SK-N-MC (cell line): ENCODE measurements at regions not wholly inside any gene's neighbourhood (a gene's known extent, or its start where the extent isn't known, plus 50 kb on each side); places are given as distances from the start of the nearest gene placed in this dataset.

ENCODE experiments used
- DNase-seq: peaks from one replicate; pipeline ENCODE4 v3.0.0-alpha.2; 2011; ENCODE audit warnings: low read depth, low spot score
- H3K27ac ChIP-seq: fragments of 200-600 bp; sonication (generic); 2 replicates; pipeline ENCODE4 v1.5.1; 2016; ENCODE audit warnings: mixed run types
- H3K36me3 ChIP-seq: fragments of 200-600 bp; sonication (generic); 2 replicates; pipeline ENCODE4 v1.6.1; 2017; ENCODE audit warnings: antibody characterized with exemption, low read length, mixed read lengths; ENCODE audit not compliant: insufficient read depth
- H3K4me3 ChIP-seq: fragments of 200-600 bp; sonication (generic); 2 replicates; pipeline ENCODE4 v1.5.1; 2016
- H3K9ac ChIP-seq: fragments of 200-600 bp; sonication (generic); 2 replicates; pipeline ENCODE4 v1.8.0; 2017; ENCODE audit warnings: mixed run types, mixed read lengths; ENCODE audit not compliant: insufficient read length
- H3K9me3 ChIP-seq: fragments of 200-600 bp; sonication (generic); 2 replicates; pipeline ENCODE4 v1.6.1; 2017; ENCODE audit warnings: low read depth, mild to moderate bottlenecking, antibody characterized with exemption, low read length, moderate library complexity, mixed read lengths
- EZH2 ChIP-seq: fragments of 200-600 bp; sonication (generic); IDR thresholded peaks from one replicate; pipeline ENCODE4 v1.6.1; 2017; ENCODE audit warnings: antibody characterized with exemption
- FOXP2 ChIP-seq: optimal IDR thresholded peaks from 2 replicates; pipeline ENCODE3; 2011; ENCODE audit warnings: mild to moderate bottlenecking, moderate library complexity; ENCODE audit not compliant: insufficient read depth; ENCODE audit errors: extremely low read length, control extremely low read depth
- POLR2AphosphoS5 ChIP-seq: IDR thresholded peaks from 2 replicates; pipeline ENCODE4 v1.6.1; 2012; ENCODE audit warnings: mild to moderate bottlenecking, low read depth, low read length, borderline replicate concordance

DNA sequence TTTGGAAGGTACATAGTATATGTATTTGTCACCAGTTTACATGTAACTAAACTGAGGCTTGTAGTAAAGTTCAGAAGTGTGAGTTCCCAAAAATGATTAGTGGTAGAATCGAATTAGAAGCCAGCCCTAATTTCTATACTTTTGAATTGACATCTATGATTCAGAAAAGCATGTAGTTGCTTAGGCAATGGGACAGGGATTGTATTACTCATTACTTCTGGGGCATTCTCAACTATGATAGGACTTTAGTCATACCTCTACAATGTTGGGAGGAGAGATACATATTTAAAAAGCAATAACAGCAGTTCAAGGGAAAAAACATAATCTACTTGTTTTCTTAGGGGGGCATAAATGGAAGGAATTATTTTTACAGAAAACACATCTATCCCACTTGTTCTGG lies 277.9 kb upstream of the E2F7 start:
- Histone ChIP-seq H3K9ac (no peak overlapping the region), H3K9me3 (no peaks in the 10 kb centered on the region), H3K4me3 (no peak overlapping the region), H3K36me3 (no peaks in the 10 kb centered on the region), H3K27ac (no peak overlapping the region)
- TF ChIP-seq FOXP2 (no peak), EZH2 (no peak), POLR2AphosphoS5 (no peak)
- DNase-seq, result no peak

DNA sequence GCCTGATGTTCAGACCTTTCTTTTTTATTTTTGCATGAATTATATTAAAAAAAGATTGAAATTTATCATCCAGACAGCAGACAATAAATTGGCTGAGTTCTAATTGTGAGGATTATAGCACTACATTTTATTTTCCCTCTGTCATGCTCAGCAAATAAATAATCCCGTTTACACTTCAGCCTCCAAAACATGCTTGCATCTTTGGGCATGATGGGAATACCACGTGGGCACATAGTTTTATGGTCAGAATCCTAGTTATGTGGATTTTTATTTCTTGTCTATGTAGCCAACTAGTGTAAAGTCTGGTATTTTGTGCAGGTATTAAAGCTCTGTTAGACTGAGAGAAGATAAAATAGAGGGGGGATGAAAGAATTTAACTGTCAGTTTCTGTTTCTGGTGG lies 276.9 kb upstream of the E2F7 start:
- H3K9ac ChIP-seq, result no peak overlapping the region
- no peaks in the 10 kb centered on the region for H3K9me3 ChIP-seq
- no peak for DNase-seq
- no peak overlapping the region for H3K27ac ChIP-seq
- H3K4me3 ChIP-seq, result no peak overlapping the region
- H3K36me3 ChIP-seq, result no peaks in the 10 kb centered on the region
- TF ChIP-seq FOXP2 (no peak), POLR2AphosphoS5 (no peak), EZH2 (no peak)

DNA sequence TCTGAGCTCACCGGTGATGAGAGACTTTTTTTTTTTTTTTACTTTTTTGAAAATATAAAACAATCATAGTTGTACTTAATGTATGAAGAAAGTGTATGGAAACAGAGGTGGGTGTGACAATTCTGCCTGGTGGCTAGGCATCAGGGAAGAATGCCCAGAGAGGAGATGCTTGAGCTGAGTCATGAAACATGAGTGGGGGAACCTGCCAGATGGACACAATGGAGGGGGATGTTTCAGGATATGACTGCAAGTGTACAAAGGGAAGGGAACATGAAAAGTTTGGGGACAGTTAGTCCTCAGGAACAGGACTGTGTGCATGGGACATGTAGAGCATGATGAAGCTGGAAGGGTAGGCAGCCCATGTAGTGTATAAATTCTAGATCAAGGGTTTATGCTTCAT lies 274.2 kb upstream of the E2F7 start:
- TF ChIP-seq POLR2AphosphoS5, result no peak
- no peak for TF ChIP-seq EZH2
- TF ChIP-seq FOXP2, result no peak
- Histone ChIP-seq H3K4me3 (no peak overlapping the region), H3K36me3 (no peaks in the 10 kb centered on the region), H3K27ac (no peak overlapping the region), H3K9ac (no peak overlapping the region), H3K9me3 (no peaks in the 10 kb centered on the region)
- no peak for DNase-seq

DNA sequence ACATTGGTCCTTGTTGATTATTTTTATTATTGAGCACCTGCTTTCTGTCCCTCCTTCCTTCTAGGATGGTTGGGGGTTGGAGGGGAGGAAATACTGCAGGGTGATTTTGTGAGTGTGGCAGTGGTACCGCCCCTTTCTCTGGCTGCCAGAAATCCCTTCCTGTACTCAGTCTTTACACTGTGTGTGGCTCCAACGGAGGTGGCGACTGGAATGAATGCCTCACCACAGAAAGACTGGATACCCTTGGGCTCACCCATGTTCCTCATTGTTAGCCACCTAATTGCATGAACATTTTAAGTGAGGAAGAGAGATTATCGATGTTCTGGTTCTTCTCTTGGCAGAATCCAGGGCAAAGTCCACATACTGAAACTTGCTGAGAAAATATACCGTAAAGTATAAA lies 272.0 kb upstream of the E2F7 start:
- Histone ChIP-seq H3K9me3 (no peaks in the 10 kb centered on the region), H3K36me3 (no peaks in the 10 kb centered on the region), H3K27ac (no peak overlapping the region), H3K9ac (no peak overlapping the region), H3K4me3 (peak overlapping the region; percentile 35; the same call in 1 of the 2 replicates)
- TF ChIP-seq FOXP2, result no peak
- DNase-seq, result no peak

DNA sequence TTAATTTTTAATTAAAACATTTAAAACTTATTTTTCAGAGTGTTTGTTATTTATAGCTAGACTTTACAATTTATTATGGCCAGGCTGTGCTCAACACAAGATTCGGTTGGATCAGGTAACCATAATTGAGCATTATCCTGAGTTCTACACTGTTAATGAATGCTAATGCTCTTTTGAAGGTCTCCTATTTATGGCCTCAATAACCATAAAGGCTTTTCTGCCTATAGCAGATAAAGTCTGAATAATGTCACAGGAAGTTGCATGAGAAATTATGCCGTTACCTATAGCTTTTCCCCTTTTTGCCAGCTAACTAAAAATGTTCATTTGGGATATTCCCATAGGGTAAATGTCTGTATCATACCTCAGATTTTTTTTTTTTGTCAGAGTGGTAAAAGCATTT lies 269.4 kb upstream of the E2F7 start:
- no peak for TF ChIP-seq EZH2
- TF ChIP-seq POLR2AphosphoS5, result no peak
- TF ChIP-seq FOXP2, result no peak
- no peaks in the 10 kb centered on the region for H3K36me3 ChIP-seq
- H3K9me3 ChIP-seq, result no peaks in the 10 kb centered on the region
- no peak overlapping the region for H3K4me3 ChIP-seq
- H3K27ac ChIP-seq, result no peak overlapping the region
- no peak for DNase-seq
- no peak overlapping the region for H3K9ac ChIP-seq

DNA sequence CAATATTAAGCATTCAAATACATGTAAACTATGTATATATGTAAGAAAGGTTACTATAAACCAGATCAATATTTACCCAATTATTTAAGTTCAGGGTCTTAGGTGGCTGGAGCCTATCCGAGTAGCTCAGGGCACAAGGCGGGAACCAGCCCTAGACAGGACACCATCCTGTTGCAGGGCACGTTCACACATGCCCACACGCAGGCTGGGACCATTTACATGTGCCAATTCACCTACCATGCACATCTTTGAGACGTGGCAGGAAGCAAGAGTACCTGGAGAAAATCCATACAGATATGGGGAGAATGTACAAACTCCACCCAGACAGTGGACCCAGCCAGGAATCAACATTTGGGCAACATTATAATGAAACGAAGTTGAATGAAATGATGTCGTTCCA lies 263.0 kb upstream of the E2F7 start:
- H3K9me3 ChIP-seq, result no peaks in the 10 kb centered on the region
- H3K36me3 ChIP-seq, result no peaks in the 10 kb centered on the region
- no peak for DNase-seq
- no peak overlapping the region for H3K9ac ChIP-seq
- H3K4me3 ChIP-seq, result no peak overlapping the region
- no peak overlapping the region for H3K27ac ChIP-seq
- TF ChIP-seq POLR2AphosphoS5, result no peak
- no peak for TF ChIP-seq EZH2
- TF ChIP-seq FOXP2, result no peak

DNA sequence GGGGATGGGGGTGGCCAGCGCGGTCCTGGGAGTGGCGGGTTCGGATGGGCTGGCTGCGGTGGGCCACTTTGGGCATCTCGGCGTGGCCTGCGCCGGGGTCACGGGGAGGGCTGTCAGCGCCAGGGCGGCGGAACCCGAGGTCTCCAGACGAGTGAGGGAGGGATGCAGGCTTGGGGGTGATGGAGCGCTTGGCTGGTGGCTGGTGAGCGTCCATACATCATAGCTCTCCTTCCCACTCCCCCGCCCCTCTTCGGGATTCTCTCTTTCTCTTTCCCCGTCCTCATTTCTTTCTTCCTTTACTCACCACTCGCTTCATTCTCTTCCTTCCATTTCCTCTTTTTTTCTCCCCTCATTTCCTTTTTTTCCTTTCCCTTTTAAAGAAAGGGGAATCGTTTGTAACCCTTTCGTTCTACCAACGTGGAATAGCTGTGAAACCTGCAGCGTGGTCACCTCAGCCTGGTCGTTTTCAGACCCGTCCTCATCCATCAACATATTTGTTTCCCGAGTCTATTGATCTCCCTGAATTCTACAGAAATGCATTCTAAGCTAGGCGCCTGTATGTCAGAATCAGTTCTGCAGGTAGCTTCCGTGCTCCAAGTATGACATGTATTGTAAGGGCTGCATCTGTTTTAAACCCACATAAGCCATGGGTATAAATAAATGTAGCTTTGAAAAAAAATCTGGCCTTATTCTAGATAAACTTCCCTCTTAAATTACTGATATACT lies 260.3 kb upstream of the E2F7 start:
- Histone ChIP-seq H3K4me3 (peak overlapping the region; percentile 84), H3K9me3 (no peaks in the 10 kb centered on the region), H3K9ac (no peak overlapping the region), H3K27ac (no peak overlapping the region), H3K36me3 (no peaks in the 10 kb centered on the region)
- no peak for TF ChIP-seq POLR2AphosphoS5
- TF ChIP-seq FOXP2, result no peak
- no peak for TF ChIP-seq EZH2
- DNase-seq, result no peak

DNA sequence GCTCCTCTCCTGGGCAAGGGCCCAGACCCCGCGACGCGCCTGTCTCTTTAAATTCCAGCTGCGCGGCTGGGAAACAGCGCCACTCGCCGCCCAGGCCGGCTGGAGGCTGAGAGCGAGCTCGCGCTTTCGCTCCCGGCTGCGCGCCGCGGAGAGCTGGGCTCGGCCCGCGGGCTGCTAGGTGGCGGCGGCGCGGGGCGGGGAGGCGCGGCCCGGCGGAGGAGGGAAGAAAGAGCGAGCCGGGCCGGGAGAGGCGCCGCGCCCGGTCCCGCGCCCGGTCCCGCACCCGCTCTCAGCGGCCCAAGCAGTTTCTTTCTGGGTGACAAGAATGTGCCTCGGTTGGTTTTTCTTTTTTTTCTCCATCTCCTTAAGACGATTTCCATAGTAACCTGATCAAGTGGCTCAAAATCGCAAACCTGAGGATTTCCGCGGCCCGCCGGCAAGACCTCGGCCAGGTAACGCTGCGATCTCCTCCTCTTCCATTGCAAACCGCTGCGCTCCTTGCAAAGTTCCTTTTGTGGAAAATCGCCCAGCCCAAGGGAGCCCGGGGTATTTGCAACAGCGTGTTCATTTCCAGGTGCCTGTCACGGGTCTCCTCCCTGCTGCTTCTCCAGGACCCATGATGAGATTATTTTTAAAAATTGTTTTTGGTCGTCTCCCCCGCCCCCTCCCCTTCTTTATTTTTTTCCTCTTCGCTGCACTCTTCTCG lies 259.5 kb upstream of the E2F7 start:
- H3K27ac ChIP-seq, result no peak overlapping the region
- H3K9me3 ChIP-seq, result no peaks in the 10 kb centered on the region
- H3K36me3 ChIP-seq, result no peaks in the 10 kb centered on the region
- peak overlapping the region; percentile 43 for H3K9ac ChIP-seq
- no peak for TF ChIP-seq POLR2AphosphoS5
- TF ChIP-seq FOXP2, result no peak
- TF ChIP-seq EZH2, result no peak
- H3K4me3 ChIP-seq, result peak overlapping the region; percentile 84
- DNase-seq, result no peak

DNA sequence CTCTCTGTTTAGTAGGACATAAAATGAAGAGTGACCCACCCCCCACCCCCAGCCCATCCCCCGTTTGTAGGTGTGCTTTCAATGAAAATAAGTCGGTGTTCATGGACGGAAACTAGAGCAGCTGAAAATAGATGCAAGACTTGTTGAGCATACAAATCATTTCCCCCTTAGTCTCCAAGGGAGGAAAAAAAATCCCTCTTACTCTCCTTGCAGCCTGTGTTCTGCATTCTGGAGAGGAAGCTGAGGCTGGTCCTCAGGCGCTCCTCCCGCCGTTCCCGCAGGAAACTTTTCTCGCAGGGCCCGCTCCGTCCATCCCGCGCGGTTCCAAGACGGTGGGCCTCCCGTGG lies 259.0 kb upstream of the E2F7 start:
- peak overlapping the region; percentile 84 for H3K4me3 ChIP-seq
- H3K9me3 ChIP-seq, result no peaks in the 10 kb centered on the region
- H3K36me3 ChIP-seq, result no peaks in the 10 kb centered on the region
- H3K9ac ChIP-seq, result peak overlapping the region; percentile 43
- no peak for DNase-seq
- no peak overlapping the region for H3K27ac ChIP-seq
- no peak for TF ChIP-seq EZH2
- no peak for TF ChIP-seq FOXP2
